Endothelial cell of umbilical vein (primary cell): ENCODE measurements at regions not wholly inside any gene's neighbourhood (a gene's known extent, or its start where the extent isn't known, plus 50 kb on each side); places are given as distances from the start of the nearest gene placed in this dataset.

ENCODE experiments used
- BruUV-seq: library from RNA; stranded (reverse); fragments of 400-500 nt; replicated peaks from 2 replicates; lab custom pipeline; 2021; lab: Mats Ljungman, UMichigan
- CTCF ChIA-PET: fragments of 300-600, 350-600 bp; sonication (Branson Sonifier 250); formaldehyde crosslinking; loops from one replicate; lab custom pipeline; 2021; ENCODE audit warnings: antibody characterized with exemption, inconsistent platforms; lab: Charles Lee
- POLR2A ChIA-PET: fragments of 300-600, 350-600 bp; sonication (Branson Sonifier 250); formaldehyde crosslinking; loops from one replicate; lab custom pipeline; 2021; ENCODE audit warnings: antibody characterized with exemption, inconsistent platforms; lab: Charles Lee
- DNase-seq: peaks from one replicate; pipeline ENCODE4 v3.0.0-alpha.2; 2011; ENCODE audit warnings: low read depth, low spot score
- FAIRE-seq: peaks from 2 replicates; lab custom pipeline; 2011; peaks lifted over from hg19 to GRCh38; lab: Jason Lieb, UNC
- H2AFZ ChIP-seq: 2 replicates; pipeline ENCODE4 v1.6.0; 2012; ENCODE audit warnings: low read depth, low read length, control low read depth, inconsistent platforms
- H3K27ac ChIP-seq: 2 replicates; pipeline ENCODE4 v1.5.1; 2011; ENCODE audit warnings: low read depth, mild to moderate bottlenecking, control low read depth, low read length, moderate library complexity; ENCODE audit not compliant: insufficient read depth
- H3K27me3 ChIP-seq, 2 experiments: 2 replicates each; pipeline versions ENCODE4 v1.6.0 to v1.6.1; 2011; ENCODE audit warnings: low read length in 2 of 2, mixed read lengths in 1 of 2; ENCODE audit not compliant: control insufficient read depth in 2 of 2, insufficient read depth in 2 of 2
- H3K36me3 ChIP-seq, 2 experiments: 2 replicates in 1 of 2; 3 replicates in 1 of 2; pipeline ENCODE4 v1.5.1; 2011; ENCODE audit warnings: low read length in 2 of 2, mild to moderate bottlenecking in 1 of 2, moderate library complexity in 1 of 2; ENCODE audit not compliant: control insufficient read depth in 2 of 2, insufficient read depth in 2 of 2; ENCODE audit errors: extremely low read depth in 1 of 2
- H3K4me1 ChIP-seq: 3 replicates; pipeline ENCODE4 v1.5.1; 2011; ENCODE audit warnings: mild to moderate bottlenecking, low read length; ENCODE audit not compliant: control insufficient read depth, insufficient read depth; ENCODE audit errors: extremely low read depth
- H3K4me2 ChIP-seq: 2 replicates; pipeline ENCODE4 v1.6.1; 2011; ENCODE audit warnings: low read length, control low read depth, mixed read lengths; ENCODE audit not compliant: insufficient read depth
- H3K4me3 ChIP-seq, 3 experiments: fragments of 200-600 bp in 1 of 3; sonication (generic), shearing (Covaris generic) in 1 of 3; replicated peaks in 1 of 3; 2 replicates each; pipeline ENCODE4 v1.5.1; 2011 to 2016; ENCODE audit warnings: control low read depth in 3 of 3, low read length in 3 of 3, mild to moderate bottlenecking in 2 of 3, inconsistent platforms in 1 of 3, low read depth in 1 of 3, moderate library complexity in 1 of 3; ENCODE audit not compliant: insufficient read depth in 1 of 3
- H3K79me2 ChIP-seq: 2 replicates; pipeline ENCODE4 v1.6.0; 2012; ENCODE audit warnings: low read length, inconsistent platforms; ENCODE audit not compliant: control insufficient read depth, insufficient read depth
- H3K9ac ChIP-seq: replicated peaks from 2 replicates; pipeline ENCODE3; 2011; ENCODE audit warnings: low read length, control low read depth; ENCODE audit not compliant: insufficient read depth; ENCODE audit errors: extremely low read depth
- H3K9me1 ChIP-seq: replicated peaks from 3 replicates; pipeline ENCODE4 v1.6.0; 2011; ENCODE audit warnings: mild to moderate bottlenecking, low read length; ENCODE audit not compliant: control insufficient read depth, insufficient read depth; ENCODE audit errors: extremely low read depth
- H3K9me3 ChIP-seq: replicated peaks from 2 replicates; pipeline ENCODE4 v1.5.1; 2012; ENCODE audit warnings: low read length, inconsistent platforms; ENCODE audit not compliant: control insufficient read depth, insufficient read depth
- H4K20me1 ChIP-seq: replicated peaks from 2 replicates; pipeline ENCODE3; 2011; ENCODE audit warnings: mild to moderate bottlenecking, low read length; ENCODE audit not compliant: control insufficient read depth, insufficient read depth; ENCODE audit errors: extremely low read depth
- EZH2 ChIP-seq: IDR thresholded peaks from 2 replicates; pipeline ENCODE4 v1.6.1; 2012; ENCODE audit warnings: borderline replicate concordance, low read depth, mild to moderate bottlenecking, moderate library complexity, low read length, inconsistent platforms; ENCODE audit not compliant: severe bottlenecking
- FOS ChIP-seq: IDR thresholded peaks from 2 replicates; pipeline ENCODE4 v1.6.1; 2011; ENCODE audit warnings: mild to moderate bottlenecking, low read length, moderate library complexity, borderline replicate concordance; ENCODE audit not compliant: insufficient read depth
- GATA2 ChIP-seq: IDR thresholded peaks from 2 replicates; pipeline ENCODE4 v1.7.0; 2011; ENCODE audit warnings: low read depth, mild to moderate bottlenecking, moderate library complexity, mixed read lengths, low read length; ENCODE audit not compliant: insufficient read length, insufficient read depth
- JUN ChIP-seq: IDR thresholded peaks from 2 replicates; pipeline ENCODE4 v1.6.1; 2011; ENCODE audit warnings: borderline replicate concordance, low read depth; ENCODE audit not compliant: insufficient read length, insufficient read depth
- MYC ChIP-seq: IDR thresholded peaks from one replicate; pipeline ENCODE4 v1.6.1; 2011; ENCODE audit warnings: mild to moderate bottlenecking, low read depth, low read length
- POLR2A ChIP-seq: IDR thresholded peaks from 2 replicates; pipeline ENCODE4 v1.6.1; 2012; ENCODE audit warnings: low read depth, mild to moderate bottlenecking, control low read depth, low read length
- POLR2AphosphoS5 ChIP-seq: IDR thresholded peaks from 2 replicates; pipeline ENCODE4 v1.6.1; 2012; ENCODE audit warnings: low read depth, mild to moderate bottlenecking, control low read depth, low read length, moderate library complexity; ENCODE audit not compliant: insufficient read depth
- dilution Hi-C: fragments of 300-500 bp; cut with MboI; formaldehyde crosslinking; loops from one replicate; pipeline ENCODE4 v1.15.0; 2019; ENCODE audit warnings: low sequenced_read_pairs; ENCODE audit not compliant: extremely low pct_ligation_motif_present
- intact Hi-C: fragments of 100-400 bp; cut with micrococcal nuclease; formaldehyde crosslinking; loops from one replicate; pipeline ENCODE4 v1.10.0; 2022
- TF ChIP-seq, protein P1 (sequence below): IDR thresholded peaks from 2 replicates; pipeline ENCODE4 v1.6.1; 2011; ENCODE audit not compliant: insufficient read depth, insufficient read length
- TF ChIP-seq, protein P2 (sequence below), 2 donors: IDR thresholded peaks; 1 replicate in 1 of 2; 2 replicates in 1 of 2; pipeline ENCODE4 v1.5.1; 2011; ENCODE audit warnings: low read length in 2 of 2, mild to moderate bottlenecking in 2 of 2, moderate library complexity in 2 of 2, control low read depth in 1 of 2, inconsistent platforms in 1 of 2, low read depth in 1 of 2; ENCODE audit not compliant: insufficient read depth in 1 of 2; ENCODE audit errors: extremely low read depth in 1 of 2

DNA sequence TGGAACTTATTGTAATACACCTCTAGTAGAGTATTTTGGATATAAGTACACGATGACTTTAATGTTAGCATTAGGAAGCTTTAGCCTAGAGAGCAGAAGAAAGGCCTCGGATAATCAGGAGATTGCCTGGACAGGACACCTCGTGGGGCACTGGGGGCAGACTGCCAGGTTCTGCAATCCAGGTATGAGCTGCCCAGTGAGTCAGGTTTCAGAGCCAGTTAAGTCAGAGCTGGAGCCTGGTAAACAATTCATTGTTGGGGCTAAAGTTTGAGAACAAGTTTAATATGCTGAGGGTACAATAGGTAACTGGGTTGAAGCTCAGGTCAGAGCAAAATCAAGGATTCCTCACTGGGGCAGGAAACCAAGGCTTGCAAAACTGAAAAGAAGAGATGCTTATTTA, 107.4 kb downstream of the RERGL start:
- Histone ChIP-seq H4K20me1 (no peaks in the 10 kb centered on the region), H3K27me3 (no peaks in the 10 kb centered on the region), H3K36me3 (no peaks in the 10 kb centered on the region), H3K4me2 (no peak overlapping the region), H3K4me1 (no peaks in the 10 kb centered on the region), H3K79me2 (no peaks in the 10 kb centered on the region), H3K4me3 (no peak overlapping the region), H3K27ac (no peak overlapping the region), H2AFZ (no peak overlapping the region), H3K9me1 (no peaks in the 10 kb centered on the region), H3K9me3 (no peaks in the 10 kb centered on the region), H3K9ac (no peak overlapping the region)
- TF ChIP-seq GATA2 (no peak), EZH2 (no peak), JUN (no peak), MYC (no peak), FOS (no peak), POLR2AphosphoS5 (no peak), POLR2A (no peak)
- TF ChIP-seq, protein P1, sequence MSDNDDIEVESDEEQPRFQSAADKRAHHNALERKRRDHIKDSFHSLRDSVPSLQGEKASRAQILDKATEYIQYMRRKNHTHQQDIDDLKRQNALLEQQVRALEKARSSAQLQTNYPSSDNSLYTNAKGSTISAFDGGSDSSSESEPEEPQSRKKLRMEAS: no peak
- TF ChIP-seq, protein P2, sequence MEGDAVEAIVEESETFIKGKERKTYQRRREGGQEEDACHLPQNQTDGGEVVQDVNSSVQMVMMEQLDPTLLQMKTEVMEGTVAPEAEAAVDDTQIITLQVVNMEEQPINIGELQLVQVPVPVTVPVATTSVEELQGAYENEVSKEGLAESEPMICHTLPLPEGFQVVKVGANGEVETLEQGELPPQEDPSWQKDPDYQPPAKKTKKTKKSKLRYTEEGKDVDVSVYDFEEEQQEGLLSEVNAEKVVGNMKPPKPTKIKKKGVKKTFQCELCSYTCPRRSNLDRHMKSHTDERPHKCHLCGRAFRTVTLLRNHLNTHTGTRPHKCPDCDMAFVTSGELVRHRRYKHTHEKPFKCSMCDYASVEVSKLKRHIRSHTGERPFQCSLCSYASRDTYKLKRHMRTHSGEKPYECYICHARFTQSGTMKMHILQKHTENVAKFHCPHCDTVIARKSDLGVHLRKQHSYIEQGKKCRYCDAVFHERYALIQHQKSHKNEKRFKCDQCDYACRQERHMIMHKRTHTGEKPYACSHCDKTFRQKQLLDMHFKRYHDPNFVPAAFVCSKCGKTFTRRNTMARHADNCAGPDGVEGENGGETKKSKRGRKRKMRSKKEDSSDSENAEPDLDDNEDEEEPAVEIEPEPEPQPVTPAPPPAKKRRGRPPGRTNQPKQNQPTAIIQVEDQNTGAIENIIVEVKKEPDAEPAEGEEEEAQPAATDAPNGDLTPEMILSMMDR (IDR thresholded peaks at IDR 0.05; ENCODE audit: extremely low read depth in 1 of 2, insufficient read depth in 1 of 2, low read depth in 1 of 2, low read length in 2 of 2): no peak
- intact Hi-C loops (no loop called here), dilution Hi-C loops (no loop called here)
- ChIA-PET CTCF (interaction anchor here (1.1 to 3.6 kb wide), 3 partner anchors 10 to 33 kb away, joined by 3 to 40 read pairs (median 3); no protein-coding TSS in a partner anchor), POLR2A (no interaction called here)
- BruUV-seq: no TSS peak
- DNase-seq (no peak), FAIRE-seq (no peak)
